ENCODE measurements at regions not wholly inside any gene's neighbourhood (a gene's known extent, or its start where the extent isn't known, plus 50 kb on each side); places are given as distances from the start of the nearest gene placed in this dataset.

- Histone ChIP-seq H4K20me1 (ENCODE audit: insufficient read depth) (no peaks in the 10 kb centered on the region), H3K9ac (ENCODE audit: low read length) (no peak overlapping the region), H3K9me2 (ENCODE audit: insufficient read depth) (no peaks in the 10 kb centered on the region), H3K79me2 (ENCODE audit: insufficient read depth, low read length) (no peaks in the 10 kb centered on the region), H3K27ac (ENCODE audit: low read depth, low read length) (no peak overlapping the region), H3K4me2 (ENCODE audit: low read length) (peak overlapping the region; percentile 30; the same call in 1 of the 2 replicates), H2AFZ (ENCODE audit: low read depth, low read length, poor library complexity, severe bottlenecking) (no peak overlapping the region), H3K9me3 (ENCODE audit: control insufficient read depth in 1 of 2, insufficient read depth in 1 of 2, low read depth in 1 of 2, low read length in 2 of 2) (no peaks in the 10 kb centered on the region), H3K36me3 (ENCODE audit: control insufficient read depth in 1 of 2, insufficient read depth in 2 of 2, low read length in 2 of 2) (no peaks in the 10 kb centered on the region), H3K4me3 (replicated peaks in 1 of 2; ENCODE audit: low read depth in 1 of 2, low read length in 2 of 2) (no peak overlapping the region), H3K4me1 (ENCODE audit: control insufficient read depth in 1 of 2, insufficient read depth in 2 of 2, low read length in 2 of 2) (no peaks in the 10 kb centered on the region; a peak in 1 of 4 replicates), H3K27me3 (ENCODE audit: insufficient read depth, low read length) (peaks cover 9% of the 10 kb centered on the region; the same call in 1 of the 2 replicates)
- DNase-seq (ENCODE audit: low read depth, low spot score) (no peak), ATAC-seq (no peak)
- intact Hi-C loops (cut with micrococcal nuclease), result loop anchor here (1.0 to 5.0 kb wide), 5 partner anchors 216 to 770 kb away; no protein-coding TSS in a partner anchor
- TF ChIP-seq SRF (IDR thresholded peaks at IDR 0.05; ENCODE audit: low read depth) (no peak), POLR2AphosphoS5 (IDR thresholded peaks at IDR 0.05; ENCODE audit: low read depth, low read length) (no peak), CEBPB (IDR thresholded peaks at IDR 0.05; ENCODE audit: low read depth) (no peak), EGR1 (IDR thresholded peaks at IDR 0.05; ENCODE audit: low read depth) (no peak), CTCF (IDR thresholded peaks at IDR 0.05 in 2 of 3, conservative IDR thresholded peaks at IDR 0.05 in 1 of 3; ENCODE audit: borderline replicate concordance in 1 of 3, insufficient read depth in 1 of 3, low read depth in 2 of 3, low read length in 2 of 3) (no peak), ZBTB33 (IDR thresholded peaks at IDR 0.05; ENCODE audit: extremely low read depth, insufficient replicate concordance, low read length) (no peak), TCF7L2 (IDR thresholded peaks at IDR 0.05; ENCODE audit: borderline replicate concordance, extremely low read depth, insufficient read depth, insufficient read length) (no peak), ZFX (IDR thresholded peaks at IDR 0.05) (no peak), POLR2A (IDR thresholded peaks at IDR 0.05; ENCODE audit: borderline replicate concordance, extremely low read depth, insufficient read depth, insufficient read length) (no peak)
- POLR2A ChIA-PET, result interaction anchor here (0.8 kb wide), 1 partner anchor 439 kb away, joined by 3 read pairs; no protein-coding TSS in a partner anchor
- RAD21 ChIA-PET (ENCODE audit: low non-redundant PET in 1 of 2, low total read pairs in 2 of 2, uncharacterized antibody in 2 of 2, unreplicated experiment in 2 of 2), result no interaction called here
- CTCF ChIA-PET, result interaction anchor here (1.1 to 3.4 kb wide), 3 partner anchors 15 to 633 kb away, joined by 4 to 10 read pairs (median 5); no protein-coding TSS in a partner anchor
- no TSS peak for BruUV-seq (replicated peaks)
Measured at GRCh38 chr15:98442901-98443300, 205.4 kb upstream of the IGF1R start.
